ENCODE measurements at regions not wholly inside any gene's neighbourhood (a gene's known extent, or its start where the extent isn't known, plus 50 kb on each side); places are given as distances from the start of the nearest gene placed in this dataset.

DNA sequence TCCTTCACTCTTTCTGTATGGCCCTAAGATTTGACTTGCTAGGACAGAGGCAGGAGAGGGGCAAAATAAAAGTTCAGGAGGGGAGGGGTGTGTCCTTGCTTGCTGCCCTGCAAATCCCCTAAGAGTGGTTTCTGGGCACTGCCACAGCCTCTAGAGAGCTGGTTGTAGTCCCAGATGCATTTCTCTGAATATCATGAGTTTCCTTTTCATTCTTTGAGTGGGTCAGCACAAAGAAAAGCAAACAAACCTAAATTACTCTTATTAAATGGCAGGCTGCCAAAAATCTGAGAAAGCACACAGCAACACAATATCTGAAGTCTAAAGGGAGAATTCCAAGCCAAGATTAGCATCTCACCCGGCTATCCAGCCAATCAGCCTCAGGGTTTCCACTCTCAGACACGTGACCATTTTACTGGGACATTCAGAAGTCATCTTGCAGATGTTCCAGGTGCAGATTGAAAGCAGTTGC is 919.3 kb downstream of the TUSC7 start:
- in situ Hi-C loops (cut with MboI; ENCODE audit: low sequenced_read_pairs) = no loop called here

DNA sequence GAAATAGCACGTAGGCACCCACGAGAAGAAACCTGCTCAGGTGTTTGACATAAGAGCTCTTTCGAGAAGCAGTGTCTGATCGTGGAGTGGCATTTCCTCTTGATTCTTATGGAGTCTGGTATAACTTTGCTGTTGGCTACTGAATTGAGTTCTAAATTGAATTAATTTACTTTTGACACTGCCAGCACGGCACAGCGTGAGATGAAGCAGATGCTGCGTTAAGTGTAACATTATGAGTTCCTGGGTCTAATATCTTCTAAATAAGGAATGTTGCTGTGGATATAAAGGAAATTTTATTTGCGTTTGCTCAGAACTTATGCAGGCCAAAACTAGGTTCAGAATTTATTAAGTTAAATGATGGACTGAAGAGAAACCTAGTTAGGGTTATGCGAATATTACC is 919.9 kb downstream of the TUSC7 start:
- in situ Hi-C loops (cut with MboI; ENCODE audit: low sequenced_read_pairs) = no loop called here

DNA sequence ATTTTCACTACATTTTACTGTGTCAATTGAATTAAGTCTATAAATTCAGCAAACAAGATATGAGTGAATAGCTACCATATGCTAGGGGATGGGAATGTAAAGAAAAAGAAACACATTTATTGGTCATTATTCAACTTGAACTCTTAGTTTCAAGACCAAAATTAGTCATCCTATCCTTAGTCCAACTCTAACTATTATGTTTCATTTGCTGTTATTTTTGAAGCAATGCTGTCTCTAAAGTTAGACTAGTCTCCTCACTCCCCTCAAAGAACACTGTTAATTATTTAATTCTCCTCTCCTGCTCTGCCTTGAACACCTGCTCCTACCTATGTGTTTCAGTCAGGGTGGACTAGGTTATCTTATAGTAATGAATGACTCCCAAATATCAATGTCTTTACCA is 920.9 kb downstream of the TUSC7 start:
- in situ Hi-C loops (cut with MboI; ENCODE audit: low sequenced_read_pairs) = no loop called here

DNA sequence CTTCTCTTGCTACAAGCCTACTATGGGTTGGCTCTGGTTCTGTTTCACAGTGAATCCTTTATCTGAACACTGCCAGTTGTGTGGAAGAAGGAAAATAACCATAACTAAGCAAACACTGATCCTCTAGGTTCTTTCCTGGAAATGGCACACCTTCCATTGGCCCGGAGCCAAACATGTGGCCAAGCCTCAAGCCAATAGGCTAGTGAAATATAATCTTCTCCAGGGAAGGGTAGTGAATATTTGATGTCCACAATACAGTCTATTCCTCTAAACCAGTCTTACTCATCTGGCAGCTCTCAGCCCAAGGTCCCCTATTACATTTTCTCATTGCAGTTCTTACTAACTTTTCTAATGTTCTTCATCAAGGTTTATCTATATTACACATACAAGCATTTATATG is 921.3 kb downstream of the TUSC7 start:
- in situ Hi-C loops (cut with MboI; ENCODE audit: low sequenced_read_pairs) = no loop called here

DNA sequence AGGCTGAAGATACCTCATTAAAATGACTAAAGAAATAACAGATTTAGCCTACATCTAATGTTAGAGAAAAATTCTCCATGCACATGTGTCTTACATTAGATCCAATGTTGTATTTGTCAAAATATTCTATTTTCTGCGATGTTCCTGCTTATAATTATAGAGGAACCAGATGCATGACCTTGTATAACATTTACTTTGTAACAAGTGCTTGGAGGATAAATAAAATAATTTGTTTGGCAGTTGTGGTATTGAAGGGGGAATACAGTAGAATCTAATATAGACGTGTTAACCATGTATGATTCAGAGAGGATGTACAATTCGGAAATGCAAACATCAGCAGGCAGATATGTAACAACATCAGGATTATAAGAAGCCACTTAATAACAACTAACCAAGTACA is 922.2 kb downstream of the TUSC7 start:
- in situ Hi-C loops (cut with MboI; ENCODE audit: low sequenced_read_pairs) = no loop called here

DNA sequence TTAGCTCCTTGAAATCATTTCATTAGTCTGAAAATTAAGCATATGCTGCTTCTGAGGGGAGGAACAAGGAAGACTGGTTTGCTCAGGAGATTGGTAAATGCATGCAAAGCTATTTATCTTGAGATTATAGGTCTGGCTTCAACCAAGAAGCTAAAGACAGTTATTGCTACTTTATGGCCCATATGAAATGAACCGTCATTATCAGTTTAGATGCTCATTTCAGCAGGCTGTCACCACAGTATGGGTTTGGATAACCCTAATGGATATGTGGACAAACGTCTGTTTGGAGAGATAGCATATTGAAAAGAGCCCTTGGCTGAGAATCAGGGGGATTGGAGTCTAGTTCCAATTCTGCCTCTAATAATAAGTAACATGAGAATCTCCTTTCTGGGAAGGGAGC is 922.6 kb downstream of the TUSC7 start:
- in situ Hi-C loops (cut with MboI; ENCODE audit: low sequenced_read_pairs) = no loop called here

DNA sequence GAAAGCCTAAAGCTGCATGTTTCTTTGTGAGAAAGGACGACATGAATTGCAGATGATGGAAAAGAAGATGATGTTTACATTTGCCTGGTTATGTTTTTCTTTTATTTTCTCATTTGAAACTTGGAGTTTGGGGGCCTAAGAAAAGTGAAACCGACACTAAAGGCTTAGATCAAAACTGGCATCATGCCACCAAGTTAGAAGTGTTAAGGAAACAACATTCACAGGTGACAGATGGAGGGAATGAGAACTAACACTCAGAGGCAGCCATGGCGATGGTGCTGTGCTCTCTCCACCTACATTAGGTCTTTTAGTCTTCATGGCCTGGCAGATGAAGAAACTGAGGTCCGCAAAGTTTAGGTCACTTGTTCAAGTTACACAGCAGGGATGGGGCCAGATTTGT is 923.6 kb downstream of the TUSC7 start:
- in situ Hi-C loops (cut with MboI; ENCODE audit: low sequenced_read_pairs) = no loop called here

DNA sequence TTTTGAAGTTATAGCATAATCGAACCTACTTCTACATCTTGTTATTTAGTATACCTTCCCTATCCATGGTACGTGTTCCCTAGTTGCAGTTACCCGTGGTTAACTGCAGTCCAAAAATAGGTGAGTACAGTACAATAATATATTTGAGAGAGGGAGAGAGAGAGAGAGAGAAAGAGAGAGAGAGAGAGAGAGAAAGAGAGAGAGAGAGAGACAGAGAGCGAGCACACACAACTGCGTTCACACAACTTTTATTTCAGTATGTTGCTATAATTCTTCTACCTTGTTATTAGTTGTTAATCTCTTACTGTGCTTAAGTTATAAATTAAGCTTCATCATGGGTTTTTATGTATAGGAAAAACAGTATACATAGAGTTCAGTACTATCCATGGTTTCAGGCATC is 928.1 kb downstream of the TUSC7 start:
- in situ Hi-C loops (cut with MboI; ENCODE audit: low sequenced_read_pairs) = no loop called here

DNA sequence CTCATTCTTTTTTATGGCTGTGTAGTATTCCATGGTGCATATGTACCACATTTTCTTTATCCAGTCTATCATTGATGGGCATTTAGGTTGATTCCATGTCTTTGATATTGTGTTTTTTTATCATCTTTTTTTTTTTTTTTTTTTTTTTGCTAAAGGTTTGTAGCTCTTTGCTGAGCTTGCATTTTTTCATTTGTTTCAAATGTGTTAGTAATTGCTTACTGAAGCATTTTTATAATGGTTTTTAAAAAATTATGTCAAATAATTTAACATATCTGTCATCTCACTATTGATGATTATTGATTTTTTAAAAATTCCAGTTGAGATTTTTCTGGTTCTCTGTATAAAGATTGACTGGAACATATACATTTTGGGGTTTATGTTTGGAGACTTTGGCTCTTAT is 934.6 kb downstream of the TUSC7 start:
- in situ Hi-C loops (cut with MboI; ENCODE audit: low sequenced_read_pairs) = no loop called here

DNA sequence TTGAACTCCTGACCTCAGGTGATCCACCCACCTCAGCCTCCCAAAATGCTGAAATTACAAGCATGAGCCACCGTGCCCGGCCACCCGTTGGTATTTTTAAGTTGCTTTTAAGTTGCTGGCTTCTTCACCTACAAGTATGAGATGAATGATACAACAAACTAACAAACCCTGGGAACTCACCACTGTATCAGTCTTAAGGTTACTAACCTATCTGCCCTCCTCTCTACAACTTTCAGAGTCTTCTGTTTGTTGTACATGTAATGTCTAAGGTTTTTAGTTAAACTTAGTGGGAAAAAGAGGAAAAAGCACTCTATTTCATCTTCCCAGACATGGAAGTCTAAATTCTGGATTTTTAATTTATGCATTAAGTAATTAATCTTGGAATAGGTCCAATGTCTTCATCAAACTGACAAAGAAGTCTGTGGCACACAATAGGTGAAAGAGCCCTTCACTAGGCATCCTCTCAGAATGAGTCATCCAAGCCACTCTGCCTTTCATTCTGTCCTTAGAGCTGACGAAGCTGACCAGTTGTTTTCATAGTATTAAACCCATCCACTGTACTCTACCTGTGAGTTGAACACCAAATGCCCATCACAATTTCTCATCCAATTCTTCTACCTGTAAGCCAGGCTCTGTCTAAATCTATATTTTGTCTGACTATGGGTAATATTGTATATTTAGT is 936.1 kb downstream of the TUSC7 start:
- in situ Hi-C loops (cut with MboI; ENCODE audit: low sequenced_read_pairs) = no loop called here

DNA sequence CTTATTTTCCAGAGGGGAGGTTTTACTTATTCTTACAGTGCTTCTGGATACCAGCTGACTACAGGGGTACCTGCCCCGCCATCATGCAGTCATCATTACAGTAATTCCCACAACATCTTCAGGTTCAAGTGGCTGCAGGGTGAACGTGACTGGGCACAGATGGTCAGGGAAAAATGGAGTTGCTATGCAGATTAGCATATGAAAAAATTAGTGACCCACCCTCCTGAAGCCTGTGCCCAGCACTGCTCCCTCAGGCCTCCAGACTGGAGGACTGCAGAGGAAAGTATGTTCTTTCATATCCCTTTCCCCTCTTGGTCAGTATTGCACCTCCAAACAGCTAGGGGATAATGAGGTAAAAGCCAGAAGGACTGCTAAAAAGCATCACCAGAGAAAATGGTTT is 937.9 kb downstream of the TUSC7 start:
- in situ Hi-C loops (cut with MboI; ENCODE audit: low sequenced_read_pairs) = no loop called here

DNA sequence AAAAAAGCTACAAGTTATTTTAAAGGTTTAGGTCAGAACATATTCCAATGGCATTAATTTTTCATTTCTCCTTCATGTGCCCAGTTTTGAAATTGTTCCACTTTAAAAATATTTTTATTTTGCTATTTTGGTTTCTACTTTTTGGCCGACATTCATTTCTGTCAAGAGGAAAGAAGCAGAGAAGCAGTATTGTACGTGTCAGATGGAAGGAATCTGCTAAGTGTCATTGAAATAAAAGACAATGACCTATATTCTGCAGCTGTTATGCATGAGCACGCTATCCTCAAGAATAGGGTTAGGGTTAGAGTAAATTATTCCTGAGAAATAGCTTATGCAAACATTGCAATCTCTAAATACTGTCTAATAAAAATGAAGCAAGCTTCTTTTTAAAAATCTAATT is 941.7 kb downstream of the TUSC7 start:
- in situ Hi-C loops (cut with MboI; ENCODE audit: low sequenced_read_pairs) = no loop called here

DNA sequence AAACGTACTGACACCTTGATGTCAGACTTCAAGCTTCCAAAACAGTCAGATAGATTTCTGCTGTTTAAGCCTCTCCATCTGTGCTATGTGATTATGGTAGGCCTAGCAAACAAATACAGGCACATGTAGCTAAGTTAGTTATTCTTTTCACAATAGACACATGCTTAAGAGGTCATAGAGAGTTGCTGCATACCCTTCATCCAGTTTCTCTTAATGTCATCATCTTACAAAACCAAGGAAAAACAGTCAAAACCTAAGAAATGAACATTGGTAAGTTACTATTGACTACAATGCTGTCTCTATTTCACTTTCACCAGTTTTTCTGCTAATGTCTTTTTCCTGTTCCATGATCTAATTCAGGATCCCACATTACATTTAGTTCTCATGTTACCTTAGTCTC is 946.8 kb downstream of the TUSC7 start:
- in situ Hi-C loops (cut with MboI; ENCODE audit: low sequenced_read_pairs) = no loop called here

DNA sequence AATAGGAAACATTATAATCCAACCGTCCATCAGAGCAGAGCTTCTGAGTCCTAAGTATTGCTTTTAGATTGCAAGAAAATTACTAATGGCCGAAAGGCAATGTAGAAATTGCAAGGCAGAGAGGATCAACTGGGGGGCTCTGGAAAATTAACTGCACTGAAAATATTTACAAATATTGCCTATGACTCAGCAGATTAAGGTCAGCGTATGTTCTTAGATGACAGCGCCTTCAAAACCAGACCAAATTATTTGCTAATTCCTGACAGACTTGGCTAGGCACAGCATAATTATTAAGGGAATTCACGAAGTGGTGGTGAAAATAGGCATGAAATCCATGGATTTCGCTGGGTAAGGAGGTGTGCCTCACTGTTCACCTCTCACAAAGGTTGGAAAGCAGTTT is 947.7 kb downstream of the TUSC7 start:
- in situ Hi-C loops (cut with MboI; ENCODE audit: low sequenced_read_pairs) = no loop called here

DNA sequence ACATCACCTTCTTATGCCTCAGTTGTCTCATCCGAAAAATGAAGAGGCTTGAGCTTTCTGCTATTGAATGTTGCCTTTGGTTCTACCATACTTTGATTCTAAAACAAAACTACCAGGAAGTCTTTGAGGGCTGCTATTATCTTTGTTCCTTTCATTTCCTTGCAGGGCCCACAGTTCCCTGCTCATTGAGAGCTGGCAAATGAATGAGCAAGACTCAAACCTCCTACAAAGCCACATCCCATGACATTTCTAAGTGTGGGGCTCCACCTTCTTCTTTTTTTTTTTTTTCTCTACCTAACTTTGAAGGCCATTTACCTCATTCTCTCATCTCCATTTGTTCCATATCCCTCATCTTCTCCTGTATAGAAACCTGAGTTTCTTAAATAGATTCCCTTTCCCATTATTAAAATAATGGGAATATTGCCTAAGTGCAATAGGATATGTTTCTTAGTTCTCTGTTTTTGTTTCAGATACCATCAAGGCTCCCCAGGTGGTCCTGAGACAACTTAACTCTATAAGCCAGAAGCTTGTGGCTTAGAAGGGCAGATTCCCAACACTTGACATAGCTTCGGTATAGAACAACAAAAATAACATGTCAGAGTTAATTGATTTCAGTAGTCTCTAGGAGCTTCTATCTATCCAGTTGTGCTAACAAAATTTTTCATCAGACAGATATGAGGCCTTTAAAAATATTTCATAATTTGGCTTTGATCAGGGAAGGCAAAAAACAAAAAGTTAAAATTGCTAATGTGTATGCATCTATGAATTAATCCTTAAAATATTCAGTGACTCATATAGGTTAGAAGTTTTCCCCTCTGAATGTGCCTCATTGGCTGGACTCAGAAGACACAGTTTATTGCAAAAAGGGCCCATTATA is 951.6 kb downstream of the TUSC7 start:
- in situ Hi-C loops (cut with MboI; ENCODE audit: low sequenced_read_pairs) = no loop called here

DNA sequence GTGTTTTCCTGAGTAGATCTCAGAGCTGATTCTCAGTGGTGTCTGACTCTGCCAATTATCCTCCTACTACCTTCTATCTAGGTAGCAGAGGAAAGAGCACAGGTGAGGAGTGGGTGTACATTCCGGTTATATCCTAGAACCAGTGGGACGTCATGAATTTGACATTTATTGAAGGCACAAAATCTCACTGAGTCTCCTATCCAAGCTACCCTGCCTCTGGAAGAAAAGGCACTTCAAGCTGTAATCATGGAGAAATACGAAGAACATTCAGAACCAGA is 952.2 kb downstream of the TUSC7 start:
- in situ Hi-C loops (cut with MboI; ENCODE audit: low sequenced_read_pairs) = no loop called here

DNA sequence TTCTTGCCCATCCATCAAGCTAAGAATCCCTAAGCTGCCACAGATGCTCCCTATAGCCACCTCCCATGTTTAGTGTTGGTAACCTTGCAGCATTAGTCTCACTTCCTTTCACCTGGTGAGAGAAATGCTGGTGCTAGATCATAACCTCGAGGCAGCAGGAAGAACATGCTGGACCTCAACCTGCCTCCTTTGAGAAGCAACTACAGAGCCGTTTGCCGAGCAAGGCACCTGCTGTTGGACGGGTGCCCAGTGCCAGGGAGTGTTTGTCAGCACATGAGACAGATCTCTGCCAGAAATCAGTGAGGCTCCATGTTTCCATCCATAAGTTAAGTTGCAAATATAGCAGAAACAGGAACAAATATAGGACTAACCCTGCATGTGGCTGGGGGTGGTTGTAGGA is 955.7 kb downstream of the TUSC7 start:
- in situ Hi-C loops (cut with MboI; ENCODE audit: low sequenced_read_pairs) = no loop called here

DNA sequence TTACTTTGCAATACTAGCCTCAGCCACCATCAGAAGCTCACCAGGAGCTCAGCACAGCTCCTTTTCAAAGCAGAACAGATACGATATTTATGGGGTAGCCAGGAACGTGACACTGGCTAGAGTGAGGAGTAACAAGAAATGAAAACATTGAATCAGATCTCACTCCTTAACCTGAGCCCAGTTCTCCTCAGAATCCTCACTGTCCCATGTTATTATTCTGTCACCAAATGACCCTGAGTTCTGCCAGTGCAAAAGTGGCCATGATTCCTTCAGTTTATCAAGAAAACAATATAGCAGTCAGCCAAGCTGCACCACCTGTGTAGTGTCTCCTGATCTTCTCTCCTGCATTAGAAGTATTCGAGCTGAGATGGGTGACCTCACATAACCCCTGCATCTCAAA is 956.7 kb downstream of the TUSC7 start:
- in situ Hi-C loops (cut with MboI; ENCODE audit: low sequenced_read_pairs) = no loop called here

DNA sequence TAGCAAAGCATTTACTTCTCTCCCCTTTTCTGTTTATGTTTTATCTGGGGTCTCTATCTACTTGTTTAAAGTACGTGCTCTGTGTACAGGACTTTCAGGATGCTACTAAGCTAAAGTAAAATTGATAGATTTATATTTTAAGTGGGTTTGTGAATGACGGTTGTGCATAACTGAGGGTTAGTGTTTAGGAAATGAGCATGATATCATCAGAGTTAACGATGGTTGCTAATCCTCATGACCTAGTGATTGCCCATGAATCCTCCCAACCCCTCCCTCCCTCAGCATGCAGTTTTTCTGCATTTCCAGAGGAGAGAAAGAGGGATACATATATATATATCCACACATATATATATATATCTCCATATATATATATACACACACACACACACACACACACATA is 957.2 kb downstream of the TUSC7 start:
- in situ Hi-C loops (cut with MboI; ENCODE audit: low sequenced_read_pairs) = no loop called here

DNA sequence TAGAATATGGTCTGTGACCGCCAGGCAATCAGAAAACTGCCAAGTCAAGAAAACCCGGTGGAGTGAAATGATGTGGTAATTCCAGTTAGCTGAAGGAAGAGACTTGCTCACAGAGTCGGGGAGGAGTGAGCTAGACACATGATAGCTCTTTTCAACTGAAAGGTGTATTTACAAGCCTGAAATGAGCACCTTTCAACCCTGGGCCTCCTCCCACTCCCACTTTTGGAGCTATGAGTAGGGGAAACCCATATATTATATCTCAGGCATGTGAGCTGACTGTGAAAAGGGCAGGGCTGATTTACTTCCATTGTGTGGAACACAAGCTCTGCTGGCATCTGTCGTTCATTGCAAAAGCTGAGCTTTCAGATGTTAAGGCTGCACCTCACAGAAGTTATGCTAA is 960.2 kb downstream of the TUSC7 start:
- in situ Hi-C loops (cut with MboI; ENCODE audit: low sequenced_read_pairs) = no loop called here

DNA sequence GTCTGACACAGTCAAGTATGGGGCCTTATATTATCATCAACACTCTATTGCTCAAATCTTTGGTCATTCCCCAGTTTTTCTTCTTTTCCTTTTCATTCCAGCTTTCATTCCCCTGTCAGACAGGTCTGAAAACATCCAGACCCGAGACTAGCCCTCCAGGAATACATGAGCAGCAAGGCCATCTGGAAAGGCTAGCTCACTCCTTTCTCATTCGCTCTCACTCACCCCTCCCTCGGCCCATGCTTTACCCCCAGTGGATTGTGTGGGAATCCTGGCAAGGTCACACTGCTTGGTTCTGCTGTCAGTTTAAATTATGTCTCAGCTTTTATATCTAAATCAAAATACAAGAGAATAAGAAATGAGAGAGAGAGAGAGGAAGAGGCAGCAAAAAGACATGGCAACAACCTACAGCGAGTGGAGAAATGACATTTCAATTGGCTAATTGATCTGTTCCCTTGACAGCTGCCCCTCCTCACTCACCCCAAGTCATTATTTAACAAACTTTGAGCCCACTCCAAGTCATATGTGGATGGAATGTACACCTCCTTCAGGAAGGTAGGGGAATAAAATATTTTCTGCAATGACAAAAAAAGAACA is 962.2 kb downstream of the TUSC7 start:
- in situ Hi-C loops (cut with MboI; ENCODE audit: low sequenced_read_pairs) = no loop called here

DNA sequence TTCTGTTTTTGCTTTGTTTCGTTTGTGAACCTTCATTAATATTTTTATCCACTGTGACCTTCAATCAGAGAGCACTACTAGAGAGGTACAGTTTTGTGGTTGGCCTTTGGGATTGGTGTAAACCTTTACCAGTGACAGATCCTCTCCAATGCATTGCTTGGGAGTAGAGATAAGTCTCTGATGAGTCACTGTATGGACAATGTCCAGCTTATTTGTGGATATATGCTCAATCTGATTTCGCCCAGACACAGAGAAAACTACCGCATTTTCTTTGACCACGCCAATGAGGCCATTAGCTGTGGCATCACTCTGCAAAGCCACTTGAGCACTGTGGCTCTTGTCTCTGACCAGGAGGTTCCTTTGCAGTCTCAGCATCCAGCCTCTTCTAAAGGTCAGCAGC is 964.7 kb downstream of the TUSC7 start:
- in situ Hi-C loops (cut with MboI; ENCODE audit: low sequenced_read_pairs) = no loop called here

Measured in HL-60/S4 treated with phorbol 12-myristate 13-acetate at 8.2 ng/mL for 4 days and 3 days (cell line).